ENCODE measurements at regions not wholly inside any gene's neighbourhood (a gene's known extent, or its start where the extent isn't known, plus 50 kb on each side); places are given as distances from the start of the nearest gene placed in this dataset.
"Not testable (repeated sequence)": the region's sequence is repeated elsewhere in the genome, so short reads cannot be mapped to it uniquely, and the experiment has no call there.

DNA sequence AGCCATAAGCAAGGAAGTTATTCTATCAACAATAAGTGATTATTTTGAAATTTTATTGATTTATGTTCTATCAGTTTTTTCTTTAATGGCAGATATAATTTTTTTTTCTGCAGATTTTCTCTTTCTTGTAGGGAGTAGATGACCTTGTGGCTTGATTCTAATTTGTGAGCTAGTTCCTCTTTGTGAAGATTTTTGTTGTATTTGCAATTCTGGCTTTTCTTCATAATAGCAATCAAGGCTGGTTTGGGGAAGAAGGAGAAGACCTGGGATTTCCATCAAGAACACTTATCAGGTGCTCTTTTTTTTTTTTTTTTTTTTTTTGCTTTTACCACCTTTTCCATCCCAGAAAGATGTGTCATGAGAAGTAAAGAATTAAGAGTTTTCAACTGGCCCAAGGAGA, 324.2 kb upstream of the MAN1A1 start:
- Histone ChIP-seq H3K27ac (ENCODE audit: low read depth, low read length) (no peak overlapping the region), H3K36me3 (ENCODE audit: control insufficient read depth, insufficient read depth, low read length) (no peaks in the 10 kb centered on the region), H3K4me3 (ENCODE audit: low read depth, low read length) (no peak overlapping the region), H3K4me1 (ENCODE audit: control insufficient read depth, insufficient read depth, low read length) (no peaks in the 10 kb centered on the region), H3K27me3 (ENCODE audit: control insufficient read depth, insufficient read depth, low read length) (no peaks in the 10 kb centered on the region), H3K9me3 (ENCODE audit: control insufficient read depth, insufficient read depth, low read length) (no peaks in the 10 kb centered on the region)
- no peak for DNase-seq (ENCODE audit: low read depth in 4 of 6, low spot score in 6 of 6)

DNA sequence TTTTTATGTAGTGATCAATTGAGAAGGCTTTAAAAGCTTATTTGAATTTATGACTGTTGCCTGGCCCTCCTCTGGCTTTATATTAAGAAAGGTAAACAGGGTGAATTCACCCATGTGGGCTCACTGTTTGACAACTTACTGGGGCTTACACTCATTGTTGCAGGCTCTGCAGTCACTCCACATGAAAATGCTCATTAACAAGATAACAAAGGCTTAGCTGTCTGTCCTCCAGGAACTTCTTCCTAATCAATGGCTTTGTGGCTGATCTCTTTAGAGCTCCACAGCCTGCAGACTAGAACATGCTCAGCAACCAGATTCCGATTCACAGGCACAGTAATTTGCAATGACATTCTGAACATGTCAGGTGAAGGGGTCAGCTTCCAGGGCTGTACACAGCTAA, 323.2 kb upstream of the MAN1A1 start:
- Histone ChIP-seq H3K27me3 (ENCODE audit: control insufficient read depth, insufficient read depth, low read length) (no peaks in the 10 kb centered on the region), H3K4me1 (ENCODE audit: control insufficient read depth, insufficient read depth, low read length) (no peaks in the 10 kb centered on the region), H3K36me3 (ENCODE audit: control insufficient read depth, insufficient read depth, low read length) (no peaks in the 10 kb centered on the region), H3K27ac (ENCODE audit: low read depth, low read length) (no peak overlapping the region), H3K9me3 (ENCODE audit: control insufficient read depth, insufficient read depth, low read length) (no peaks in the 10 kb centered on the region), H3K4me3 (ENCODE audit: low read depth, low read length) (no peak overlapping the region)
- peak in 2 of 6 donors; percentile 3 to 63 for DNase-seq (ENCODE audit: low read depth in 4 of 6, low spot score in 6 of 6)
- no CpG with 5 or more reads among the region's 1 CpG for WGBS (ENCODE audit: insufficient coverage)

DNA sequence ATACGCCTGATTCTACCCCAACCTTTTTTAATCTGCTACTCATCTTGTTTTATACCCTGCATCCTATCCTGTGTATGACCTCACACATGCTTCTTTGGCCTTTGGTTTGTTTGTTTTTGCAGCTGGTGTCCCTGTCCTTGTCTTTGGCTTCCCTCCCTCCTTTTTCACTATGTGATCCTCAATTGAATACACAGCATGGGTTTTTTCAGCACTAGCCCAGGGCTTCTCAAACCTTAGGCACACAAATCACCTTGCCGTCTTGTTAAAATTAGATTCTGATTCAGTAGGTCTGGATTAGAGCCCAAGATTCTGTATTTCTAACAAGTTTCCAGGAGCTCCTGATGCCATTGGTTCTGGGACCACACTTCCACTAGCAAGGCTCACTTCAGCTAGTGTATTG, 321.5 kb upstream of the MAN1A1 start:
- H3K27me3 ChIP-seq (ENCODE audit: control insufficient read depth, insufficient read depth, low read length), result no peaks in the 10 kb centered on the region
- H3K9me3 ChIP-seq (ENCODE audit: control insufficient read depth, insufficient read depth, low read length), result no peaks in the 10 kb centered on the region
- no peak overlapping the region for H3K27ac ChIP-seq (ENCODE audit: low read depth, low read length)
- 50% methylated on average over 1 of the region's 2 CpGs for WGBS (ENCODE audit: insufficient coverage)
- H3K36me3 ChIP-seq (ENCODE audit: control insufficient read depth, insufficient read depth, low read length), result no peaks in the 10 kb centered on the region
- no peaks in the 10 kb centered on the region for H3K4me1 ChIP-seq (ENCODE audit: control insufficient read depth, insufficient read depth, low read length)
- H3K4me3 ChIP-seq (ENCODE audit: low read depth, low read length), result no peak overlapping the region
- DNase-seq (ENCODE audit: low read depth in 4 of 6, low spot score in 6 of 6), result no peak

DNA sequence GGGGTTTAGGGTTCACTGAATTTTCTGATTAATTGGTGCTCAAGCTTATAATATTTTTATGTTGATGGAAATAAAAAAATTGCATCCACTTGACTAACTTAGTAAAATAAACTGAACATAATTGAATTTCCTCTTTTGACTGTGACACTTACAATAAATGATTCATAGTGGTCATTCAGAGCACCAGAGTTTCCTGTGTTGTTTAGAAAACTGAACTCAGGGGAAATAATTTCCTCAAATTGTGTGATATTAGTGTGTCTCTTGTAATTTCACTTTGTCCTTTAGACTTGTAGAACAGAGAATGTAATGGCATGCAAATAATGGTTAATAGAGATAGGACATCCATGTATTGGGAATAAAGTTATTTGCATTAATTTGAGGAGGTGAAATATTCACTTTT, 319.7 kb upstream of the MAN1A1 start:
- Histone ChIP-seq H3K4me3 (ENCODE audit: low read depth, low read length) (no peak overlapping the region), H3K4me1 (ENCODE audit: control insufficient read depth, insufficient read depth, low read length) (no peaks in the 10 kb centered on the region), H3K36me3 (ENCODE audit: control insufficient read depth, insufficient read depth, low read length) (no peaks in the 10 kb centered on the region), H3K9me3 (ENCODE audit: control insufficient read depth, insufficient read depth, low read length) (no peaks in the 10 kb centered on the region), H3K27ac (ENCODE audit: low read depth, low read length) (no peak overlapping the region), H3K27me3 (ENCODE audit: control insufficient read depth, insufficient read depth, low read length) (no peaks in the 10 kb centered on the region)
- DNase-seq (ENCODE audit: low read depth in 4 of 6, low spot score in 6 of 6), result peak in 1 of 6 donors; percentile 37

DNA sequence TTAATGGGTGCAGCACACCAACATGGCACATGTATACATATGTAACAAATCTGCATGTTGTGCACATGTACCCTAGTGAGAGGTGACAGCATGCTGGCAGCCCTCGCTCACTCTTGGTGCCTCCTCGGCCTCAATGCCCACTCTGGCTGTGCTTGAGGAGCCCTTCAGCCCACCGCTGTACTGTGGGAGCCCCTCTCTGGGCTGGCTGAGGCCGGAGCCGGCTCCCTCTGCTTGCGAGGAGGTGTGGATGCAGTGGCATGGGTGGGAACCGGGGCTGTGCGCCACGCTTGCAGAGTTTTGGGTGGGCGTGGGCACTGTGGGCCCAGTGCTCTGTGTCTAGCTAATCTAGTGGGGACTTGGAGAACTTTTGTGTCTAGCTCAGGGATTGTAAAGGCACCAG, 315.9 kb upstream of the MAN1A1 start:
- H3K27me3 ChIP-seq (ENCODE audit: control insufficient read depth, insufficient read depth, low read length); H3K27ac ChIP-seq (ENCODE audit: low read depth, low read length); DNase-seq (ENCODE audit: low read depth in 4 of 6, low spot score in 6 of 6); H3K4me1 ChIP-seq (ENCODE audit: control insufficient read depth, insufficient read depth, low read length); H3K4me3 ChIP-seq (ENCODE audit: low read depth, low read length); H3K9me3 ChIP-seq (ENCODE audit: control insufficient read depth, insufficient read depth, low read length); H3K36me3 ChIP-seq (ENCODE audit: control insufficient read depth, insufficient read depth, low read length): not testable (repeated sequence)
- WGBS (ENCODE audit: insufficient coverage), result 87% methylated on average over 9 of the region's 10 CpGs

DNA sequence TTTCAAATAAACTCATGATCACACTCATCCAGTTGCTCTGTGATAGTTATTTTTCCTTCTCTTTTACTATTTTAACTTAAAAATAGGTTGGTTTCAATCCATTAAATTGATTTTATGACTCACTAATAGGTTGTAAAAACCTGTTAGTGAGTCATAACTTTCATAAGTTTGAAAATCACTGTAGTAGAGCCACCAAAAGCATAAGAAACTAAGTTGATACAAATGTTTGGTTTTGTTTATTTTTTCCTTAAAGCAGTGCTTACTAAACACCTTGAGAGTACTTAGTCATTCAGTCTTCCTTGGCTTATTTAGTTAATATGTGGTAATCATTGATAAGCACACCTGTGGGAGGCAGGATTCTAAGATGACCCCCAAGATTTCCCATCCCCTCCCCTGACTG, 312.1 kb upstream of the MAN1A1 start:
- no peaks in the 10 kb centered on the region for H3K36me3 ChIP-seq (ENCODE audit: control insufficient read depth, insufficient read depth, low read length)
- H3K27ac ChIP-seq (ENCODE audit: low read depth, low read length), result no peak overlapping the region
- H3K4me3 ChIP-seq (ENCODE audit: low read depth, low read length), result no peak overlapping the region
- no peaks in the 10 kb centered on the region for H3K27me3 ChIP-seq (ENCODE audit: control insufficient read depth, insufficient read depth, low read length)
- no peaks in the 10 kb centered on the region for H3K9me3 ChIP-seq (ENCODE audit: control insufficient read depth, insufficient read depth, low read length)
- H3K4me1 ChIP-seq (ENCODE audit: control insufficient read depth, insufficient read depth, low read length), result no peaks in the 10 kb centered on the region
- DNase-seq (ENCODE audit: low read depth in 4 of 6, low spot score in 6 of 6), result no peak

DNA sequence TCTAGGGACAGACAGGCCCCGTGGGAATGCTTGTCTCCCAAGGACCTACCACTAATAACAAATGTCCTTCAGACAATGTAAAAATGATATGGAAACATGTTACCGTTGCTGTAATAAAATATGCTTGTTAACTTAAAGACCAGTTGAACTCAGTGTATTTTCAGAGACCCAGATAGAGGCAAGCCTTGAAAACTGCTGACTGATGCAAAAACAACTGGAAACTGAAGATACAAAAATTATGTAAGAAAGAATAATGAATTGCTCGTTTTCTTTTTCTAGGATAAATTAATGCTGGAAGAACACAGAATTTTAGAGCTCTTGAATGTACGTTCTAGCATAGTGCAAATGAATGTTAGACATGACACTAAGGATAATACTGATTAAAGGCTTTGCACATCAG, 311.5 kb upstream of the MAN1A1 start:
- no peaks in the 10 kb centered on the region for H3K9me3 ChIP-seq (ENCODE audit: control insufficient read depth, insufficient read depth, low read length)
- H3K36me3 ChIP-seq (ENCODE audit: control insufficient read depth, insufficient read depth, low read length), result no peaks in the 10 kb centered on the region
- WGBS (ENCODE audit: insufficient coverage), result 92% methylated on average over 2 of the region's 4 CpGs
- DNase-seq (ENCODE audit: low read depth in 4 of 6, low spot score in 6 of 6), result no peak
- no peak overlapping the region for H3K27ac ChIP-seq (ENCODE audit: low read depth, low read length)
- no peak overlapping the region for H3K4me3 ChIP-seq (ENCODE audit: low read depth, low read length)
- no peaks in the 10 kb centered on the region for H3K27me3 ChIP-seq (ENCODE audit: control insufficient read depth, insufficient read depth, low read length)
- H3K4me1 ChIP-seq (ENCODE audit: control insufficient read depth, insufficient read depth, low read length), result no peaks in the 10 kb centered on the region

DNA sequence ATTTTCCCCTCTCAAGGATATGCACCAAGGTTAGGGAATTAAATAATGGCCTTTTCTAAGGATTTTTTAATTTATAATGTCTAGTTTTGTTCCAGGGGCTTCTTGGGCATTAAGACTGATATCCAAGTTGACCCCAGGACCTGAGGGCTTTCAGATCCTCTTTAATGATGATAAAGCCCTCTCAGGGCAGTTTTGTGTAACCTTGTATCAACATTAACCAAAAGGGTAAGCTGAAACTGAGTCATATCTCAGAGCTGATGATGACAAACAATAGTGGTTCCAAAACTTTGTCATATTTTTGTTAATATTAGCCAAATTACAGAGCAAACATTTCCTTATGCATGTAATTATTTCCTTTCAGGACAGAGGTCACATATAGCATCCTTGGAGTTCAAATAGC, 309.4 kb upstream of the MAN1A1 start:
- no peak overlapping the region for H3K27ac ChIP-seq (ENCODE audit: low read depth, low read length)
- no peak overlapping the region for H3K4me3 ChIP-seq (ENCODE audit: low read depth, low read length)
- H3K36me3 ChIP-seq (ENCODE audit: control insufficient read depth, insufficient read depth, low read length), result no peaks in the 10 kb centered on the region
- no peak for DNase-seq (ENCODE audit: low read depth in 4 of 6, low spot score in 6 of 6)
- H3K27me3 ChIP-seq (ENCODE audit: control insufficient read depth, insufficient read depth, low read length), result no peaks in the 10 kb centered on the region
- no peaks in the 10 kb centered on the region for H3K4me1 ChIP-seq (ENCODE audit: control insufficient read depth, insufficient read depth, low read length)
- H3K9me3 ChIP-seq (ENCODE audit: control insufficient read depth, insufficient read depth, low read length), result no peaks in the 10 kb centered on the region

DNA sequence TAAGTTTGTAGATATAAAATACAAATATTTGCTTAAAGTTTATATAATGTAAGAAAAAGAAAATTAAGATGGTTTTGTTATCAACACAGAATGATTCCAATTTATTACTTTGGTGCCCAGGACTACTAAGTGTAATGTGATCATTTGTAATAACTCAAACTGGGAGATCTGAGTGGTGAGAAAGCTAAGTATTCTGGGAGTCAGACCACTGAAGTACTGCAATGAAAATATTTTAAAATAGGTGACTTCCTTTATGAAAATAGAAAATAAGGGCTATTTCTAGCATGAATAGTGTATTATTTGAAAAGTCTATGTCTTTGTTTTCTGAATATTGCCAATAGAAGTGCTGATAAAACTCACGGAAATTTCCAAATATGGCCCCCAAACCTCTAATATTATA, 305.6 kb upstream of the MAN1A1 start:
- H3K36me3 ChIP-seq (ENCODE audit: control insufficient read depth, insufficient read depth, low read length), result no peaks in the 10 kb centered on the region
- WGBS (ENCODE audit: insufficient coverage), result no CpG with 5 or more reads among the region's 1 CpG

DNA sequence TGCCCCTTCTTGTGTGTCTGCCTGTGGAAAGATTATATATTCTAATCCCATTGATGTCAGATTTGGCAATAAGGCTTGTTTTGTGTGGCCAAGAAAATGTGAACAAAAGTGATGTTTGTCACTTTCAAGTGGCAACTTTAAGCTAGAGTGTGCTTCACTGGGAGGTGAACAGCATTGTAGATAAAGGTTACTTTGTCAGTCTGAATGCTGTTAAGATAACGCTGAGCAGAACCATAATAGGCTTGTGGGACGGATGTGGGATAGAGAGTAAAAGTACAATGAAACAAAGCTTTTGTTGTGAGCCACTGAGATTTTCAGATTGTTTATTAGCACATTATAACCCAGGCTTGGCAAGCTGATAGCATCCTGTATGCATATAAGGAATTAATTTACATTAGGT, 303.8 kb upstream of the MAN1A1 start:
- no peak overlapping the region for H3K4me3 ChIP-seq (ENCODE audit: low read depth, low read length)
- DNase-seq (ENCODE audit: low read depth in 4 of 6, low spot score in 6 of 6), result no peak
- 71% methylated on average over 1 of the region's 2 CpGs for WGBS (ENCODE audit: insufficient coverage)

More for the DNA sequence above, 305.6 kb upstream of the MAN1A1 start:
- Histone ChIP-seq H3K27me3 (ENCODE audit: control insufficient read depth, insufficient read depth, low read length) (no peaks in the 10 kb centered on the region), H3K27ac (ENCODE audit: low read depth, low read length) (no peak overlapping the region), H3K9me3 (ENCODE audit: control insufficient read depth, insufficient read depth, low read length) (no peaks in the 10 kb centered on the region), H3K4me3 (ENCODE audit: low read depth, low read length) (no peak overlapping the region), H3K4me1 (ENCODE audit: control insufficient read depth, insufficient read depth, low read length) (no peaks in the 10 kb centered on the region)
- DNase-seq (ENCODE audit: low read depth in 4 of 6, low spot score in 6 of 6), result no peak

DNA sequence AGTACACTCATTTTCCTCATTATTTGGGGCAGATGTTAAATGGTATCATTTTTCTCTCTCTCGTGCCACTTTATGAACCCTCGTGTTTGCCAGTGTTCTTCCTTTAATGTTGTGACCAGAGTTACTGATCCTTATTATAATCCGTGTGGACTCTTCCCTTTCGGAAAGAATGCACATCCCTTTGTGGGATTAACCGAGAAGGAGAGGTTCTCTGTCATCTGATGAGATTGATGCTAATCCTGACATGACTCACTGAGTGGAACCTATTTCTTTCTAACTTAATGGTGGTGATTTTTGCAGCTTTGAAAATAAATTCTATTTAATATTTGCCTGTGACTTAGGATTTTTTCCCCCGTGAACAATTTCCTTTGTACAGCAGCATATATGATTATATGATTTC, 300.0 kb upstream of the MAN1A1 start:
- WGBS (ENCODE audit: insufficient coverage), result no CpG with 5 or more reads among the region's 6 CpGs
- H3K4me1 ChIP-seq (ENCODE audit: control insufficient read depth, insufficient read depth, low read length), result no peaks in the 10 kb centered on the region
- H3K27me3 ChIP-seq (ENCODE audit: control insufficient read depth, insufficient read depth, low read length), result no peaks in the 10 kb centered on the region
- no peak for DNase-seq (ENCODE audit: low read depth in 4 of 6, low spot score in 6 of 6)
- no peaks in the 10 kb centered on the region for H3K36me3 ChIP-seq (ENCODE audit: control insufficient read depth, insufficient read depth, low read length)
- H3K4me3 ChIP-seq (ENCODE audit: low read depth, low read length), result no peak overlapping the region
- no peaks in the 10 kb centered on the region for H3K9me3 ChIP-seq (ENCODE audit: control insufficient read depth, insufficient read depth, low read length)
- no peak overlapping the region for H3K27ac ChIP-seq (ENCODE audit: low read depth, low read length)

More for the DNA sequence above, 303.8 kb upstream of the MAN1A1 start:
- no peaks in the 10 kb centered on the region for H3K4me1 ChIP-seq (ENCODE audit: control insufficient read depth, insufficient read depth, low read length)
- H3K9me3 ChIP-seq (ENCODE audit: control insufficient read depth, insufficient read depth, low read length), result no peaks in the 10 kb centered on the region
- H3K36me3 ChIP-seq (ENCODE audit: control insufficient read depth, insufficient read depth, low read length), result no peaks in the 10 kb centered on the region
- H3K27me3 ChIP-seq (ENCODE audit: control insufficient read depth, insufficient read depth, low read length), result no peaks in the 10 kb centered on the region
- H3K27ac ChIP-seq (ENCODE audit: low read depth, low read length), result no peak overlapping the region
